Fibroblast of the aortic adventitia (primary cell): ENCODE measurements at regions not wholly inside any gene's neighbourhood (a gene's known extent, or its start where the extent isn't known, plus 50 kb on each side); places are given as distances from the start of the nearest gene placed in this dataset.
"Not testable (repeated sequence)": the region's sequence is repeated elsewhere in the genome, so short reads cannot be mapped to it uniquely, and the experiment has no call there.

Experiments used
- DNase-seq: peaks from one replicate; pipeline ENCODE4 v3.0.0-alpha.2; 2010; ENCODE audit warnings: low read depth
- H3K4me3 ChIP-seq: 2 replicates; pipeline ENCODE4 v1.5.1; 2011; ENCODE audit warnings: low read depth, mild to moderate bottlenecking, control low read depth, low read length, moderate library complexity
- TF ChIP-seq, protein P1 (sequence below): IDR thresholded peaks from 2 replicates; pipeline ENCODE4 v1.5.1; 2011; ENCODE audit warnings: mild to moderate bottlenecking, low read length, control low read depth, inconsistent platforms; ENCODE audit not compliant: insufficient read depth

DNA sequence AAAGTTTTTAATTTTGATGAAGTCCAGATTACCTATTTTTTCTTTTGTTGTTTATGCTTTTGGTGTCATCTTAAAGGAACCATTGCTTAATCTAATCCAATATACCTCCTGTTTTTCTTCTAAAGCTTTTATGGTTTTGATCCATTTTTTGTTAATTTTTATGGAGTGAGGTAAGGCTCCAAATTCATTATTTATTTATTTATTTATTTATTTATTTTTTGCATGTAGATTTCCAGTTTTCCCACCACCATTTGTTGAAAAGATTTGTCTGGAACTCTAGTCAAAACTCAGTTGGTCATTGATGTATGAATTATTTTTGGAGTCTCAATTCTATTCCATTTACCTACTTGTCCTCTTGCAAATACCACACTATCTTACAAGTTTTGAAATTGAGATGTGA, 99.4 kb upstream of the RBMS1 start:
- no peak for DNase-seq
- TF ChIP-seq, protein P1, sequence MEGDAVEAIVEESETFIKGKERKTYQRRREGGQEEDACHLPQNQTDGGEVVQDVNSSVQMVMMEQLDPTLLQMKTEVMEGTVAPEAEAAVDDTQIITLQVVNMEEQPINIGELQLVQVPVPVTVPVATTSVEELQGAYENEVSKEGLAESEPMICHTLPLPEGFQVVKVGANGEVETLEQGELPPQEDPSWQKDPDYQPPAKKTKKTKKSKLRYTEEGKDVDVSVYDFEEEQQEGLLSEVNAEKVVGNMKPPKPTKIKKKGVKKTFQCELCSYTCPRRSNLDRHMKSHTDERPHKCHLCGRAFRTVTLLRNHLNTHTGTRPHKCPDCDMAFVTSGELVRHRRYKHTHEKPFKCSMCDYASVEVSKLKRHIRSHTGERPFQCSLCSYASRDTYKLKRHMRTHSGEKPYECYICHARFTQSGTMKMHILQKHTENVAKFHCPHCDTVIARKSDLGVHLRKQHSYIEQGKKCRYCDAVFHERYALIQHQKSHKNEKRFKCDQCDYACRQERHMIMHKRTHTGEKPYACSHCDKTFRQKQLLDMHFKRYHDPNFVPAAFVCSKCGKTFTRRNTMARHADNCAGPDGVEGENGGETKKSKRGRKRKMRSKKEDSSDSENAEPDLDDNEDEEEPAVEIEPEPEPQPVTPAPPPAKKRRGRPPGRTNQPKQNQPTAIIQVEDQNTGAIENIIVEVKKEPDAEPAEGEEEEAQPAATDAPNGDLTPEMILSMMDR: no peak
- no peak overlapping the region for H3K4me3 ChIP-seq

DNA sequence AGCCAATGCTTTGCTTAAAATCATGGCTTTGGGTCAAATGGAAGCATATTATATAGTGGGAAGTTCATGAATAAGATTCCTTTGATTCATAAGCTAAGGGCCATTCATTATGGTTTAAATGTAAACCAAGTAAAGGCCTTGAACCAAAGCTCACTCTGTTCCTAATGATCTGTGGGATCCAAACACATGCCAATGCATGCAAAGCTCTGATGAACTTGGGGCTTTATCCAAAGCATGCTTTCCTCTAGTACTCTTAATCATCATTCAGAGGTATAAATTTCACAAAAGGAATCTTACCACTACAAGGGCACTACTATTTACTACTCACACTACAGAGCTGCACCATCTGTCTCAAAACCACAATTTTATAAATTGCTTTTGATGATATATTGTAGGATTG, 102.8 kb upstream of the RBMS1 start:
- TF ChIP-seq, protein P1: no peak
- no peak overlapping the region for H3K4me3 ChIP-seq
- no peak for DNase-seq

DNA sequence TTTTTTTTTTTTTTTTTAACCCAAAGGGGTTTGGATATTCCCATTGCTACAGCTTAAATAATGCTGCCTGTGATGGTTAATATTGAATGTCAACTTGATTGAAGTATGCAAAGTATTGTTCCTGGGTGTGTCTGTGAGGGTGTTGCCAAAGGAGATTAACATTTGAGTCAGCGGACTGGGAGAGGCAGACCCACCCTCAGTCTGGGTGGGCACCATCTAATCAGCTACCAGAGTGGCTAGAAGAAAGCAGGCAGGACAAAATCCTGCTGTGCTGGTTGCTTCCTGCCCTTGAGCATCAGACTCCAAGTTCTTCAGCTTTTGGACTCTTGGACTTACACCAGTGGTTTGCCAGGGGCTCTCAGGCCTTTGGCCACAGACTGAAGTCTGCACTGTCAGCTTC, 106.8 kb upstream of the RBMS1 start:
- DNase-seq, H3K4me3 ChIP-seq: not testable (repeated sequence)

DNA sequence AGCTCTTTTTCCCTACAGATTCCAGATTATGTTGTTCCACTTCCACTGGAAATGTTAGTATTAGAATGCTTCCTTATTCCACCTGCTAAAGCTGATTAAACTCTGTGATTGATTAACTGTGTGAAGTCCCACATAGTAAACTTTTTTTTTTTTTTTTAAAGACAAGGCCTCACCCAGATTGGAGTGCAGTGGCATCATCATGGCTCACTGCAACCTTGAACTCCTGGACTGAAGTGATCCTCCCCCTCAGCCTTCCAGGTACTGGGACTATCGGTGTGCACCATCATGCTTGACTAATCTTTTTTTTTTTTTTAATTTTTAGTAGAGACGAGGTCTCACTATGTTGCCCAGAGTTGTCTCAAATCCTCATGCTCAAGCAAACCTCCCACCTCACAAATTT, 108.5 kb upstream of the RBMS1 start:
- DNase-seq: no peak
- H3K4me3 ChIP-seq: no peak overlapping the region
- TF ChIP-seq, protein P1: no peak

DNA sequence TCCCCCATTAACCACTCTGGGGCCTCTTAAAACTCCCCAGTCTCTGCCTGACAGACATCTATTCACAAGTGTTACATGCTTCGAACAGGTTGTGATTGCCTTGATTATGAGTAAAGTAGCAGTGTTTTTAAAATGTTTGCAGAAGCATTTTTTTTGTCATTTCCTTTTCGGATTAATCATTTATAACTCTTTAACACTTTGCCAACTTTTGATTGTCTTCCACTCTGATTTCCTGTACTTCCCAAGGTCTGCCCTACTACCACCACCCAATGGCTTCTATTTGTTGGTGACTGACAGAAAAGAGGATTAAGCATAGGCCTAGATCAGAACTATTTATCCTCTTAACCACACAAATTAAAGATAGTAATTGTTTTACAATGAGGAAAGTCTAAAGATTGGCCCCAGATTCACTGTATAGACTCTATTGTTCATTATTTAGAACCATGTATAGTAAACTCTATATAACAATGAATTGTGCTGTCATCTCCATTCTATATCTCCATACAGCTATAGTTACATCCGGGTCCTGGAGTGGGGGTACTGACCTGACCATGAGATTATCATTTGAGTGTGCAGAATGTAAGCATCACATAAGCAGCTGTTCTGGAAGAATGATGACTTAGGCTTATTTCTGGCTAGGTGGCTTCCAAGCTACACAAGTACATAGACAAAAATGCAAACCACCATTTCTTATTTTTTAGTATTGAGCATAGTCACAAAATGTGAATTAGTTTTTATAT, 110.3 kb upstream of the RBMS1 start:
- DNase-seq: no peak
- TF ChIP-seq, protein P1: no peak
- H3K4me3 ChIP-seq: no peak overlapping the region

DNA sequence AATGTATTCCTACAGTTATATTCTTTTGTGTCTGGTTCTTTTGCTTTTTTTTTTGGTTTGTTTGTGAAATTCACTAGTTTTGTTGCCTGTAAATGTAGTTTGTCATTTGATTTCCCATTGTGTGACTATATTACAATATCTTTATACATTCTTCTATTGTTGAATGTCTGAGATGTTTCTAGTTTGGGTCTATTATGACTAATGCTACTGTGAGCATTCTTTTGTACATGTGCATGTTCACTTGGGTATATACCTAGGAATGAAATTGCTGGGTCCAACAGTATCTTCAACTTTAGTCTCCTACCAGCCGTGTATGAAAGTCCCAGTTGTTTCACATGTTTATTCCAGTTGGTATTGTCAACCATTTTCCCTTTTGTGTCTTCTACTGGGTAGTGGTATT, 112.7 kb upstream of the RBMS1 start:
- no peak overlapping the region for H3K4me3 ChIP-seq
- TF ChIP-seq, protein P1: no peak
- peak; percentile 39 for DNase-seq

DNA sequence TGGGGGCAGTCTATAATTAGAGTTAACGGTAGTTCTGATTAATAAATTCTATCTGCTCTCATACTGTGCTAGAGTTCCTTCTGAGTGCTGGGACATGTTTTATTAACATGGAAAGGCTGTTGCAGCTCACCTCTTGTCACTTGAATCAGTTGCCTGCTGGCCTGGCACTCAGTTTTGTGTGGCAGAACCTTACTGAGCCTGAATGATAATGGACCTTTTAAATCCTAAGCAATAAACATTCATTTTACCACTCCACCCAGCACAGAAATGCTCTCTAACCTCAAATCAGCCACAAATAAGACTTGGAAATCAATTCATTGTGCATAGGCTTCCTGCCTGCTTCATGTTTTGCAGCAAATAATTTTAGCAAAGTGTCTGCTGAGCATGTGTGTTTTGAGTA, 115.0 kb upstream of the RBMS1 start:
- DNase-seq: no peak
- no peak overlapping the region for H3K4me3 ChIP-seq
- TF ChIP-seq, protein P1: no peak
